ENCODE measurements at regions not wholly inside any gene's neighbourhood (a gene's known extent, or its start where the extent isn't known, plus 50 kb on each side); places are given as distances from the start of the nearest gene placed in this dataset.

- TF ChIP-seq CTCF (IDR thresholded peaks at IDR 0.05): no peak
- no peak for TF ChIP-seq POLR2A (IDR thresholded peaks at IDR 0.05)
Observed at GRCh38 chr5:81896764-81897163, 75.1 kb upstream of the ATG10 start.
